ENCODE measurements at regions not wholly inside any gene's neighbourhood (a gene's known extent, or its start where the extent isn't known, plus 50 kb on each side); places are given as distances from the start of the nearest gene placed in this dataset.
"Not testable (repeated sequence)": the region's sequence is repeated elsewhere in the genome, so short reads cannot be mapped to it uniquely, and the experiment has no call there.

DNA sequence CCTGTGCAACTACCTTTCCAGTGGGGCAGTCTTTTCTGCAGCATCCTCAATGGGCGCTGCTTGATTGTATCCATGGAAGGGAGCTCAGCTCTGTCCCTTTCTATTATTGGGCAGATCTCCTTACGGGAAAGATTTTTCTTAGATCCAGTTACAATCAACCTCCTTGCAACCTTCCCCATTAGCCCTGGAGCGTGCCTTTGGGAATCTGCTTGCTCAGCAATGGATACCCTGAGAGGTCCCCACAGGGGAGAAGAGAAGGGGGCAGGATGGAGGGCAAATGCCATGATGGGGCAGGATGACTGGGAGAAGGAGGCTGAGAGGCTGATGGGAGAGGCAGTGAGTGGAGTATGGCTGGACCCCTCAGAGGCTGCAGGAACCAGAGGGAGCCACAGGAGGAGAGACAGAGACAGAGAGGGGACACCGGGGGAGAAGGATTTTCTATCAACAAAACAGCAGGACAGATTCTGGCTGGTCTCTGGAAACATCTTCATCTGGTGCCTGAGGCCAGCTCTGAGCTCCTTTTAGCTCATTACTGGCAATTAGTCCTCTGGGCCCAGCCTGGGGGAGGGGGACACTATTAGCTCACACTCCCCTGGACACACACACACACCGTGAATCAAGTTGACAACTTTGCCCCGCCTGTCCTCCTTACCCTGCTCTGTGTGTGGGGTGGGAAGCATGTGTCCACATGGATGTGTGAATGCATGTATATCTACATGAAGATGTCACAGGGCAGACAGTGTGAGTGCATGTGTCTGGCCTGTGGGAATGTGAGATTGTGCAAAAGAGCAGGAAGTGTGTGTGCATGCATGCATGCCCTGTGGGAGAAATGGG is 80.8 kb upstream of the PAX2 start:
- DNase-seq: no peak

DNA sequence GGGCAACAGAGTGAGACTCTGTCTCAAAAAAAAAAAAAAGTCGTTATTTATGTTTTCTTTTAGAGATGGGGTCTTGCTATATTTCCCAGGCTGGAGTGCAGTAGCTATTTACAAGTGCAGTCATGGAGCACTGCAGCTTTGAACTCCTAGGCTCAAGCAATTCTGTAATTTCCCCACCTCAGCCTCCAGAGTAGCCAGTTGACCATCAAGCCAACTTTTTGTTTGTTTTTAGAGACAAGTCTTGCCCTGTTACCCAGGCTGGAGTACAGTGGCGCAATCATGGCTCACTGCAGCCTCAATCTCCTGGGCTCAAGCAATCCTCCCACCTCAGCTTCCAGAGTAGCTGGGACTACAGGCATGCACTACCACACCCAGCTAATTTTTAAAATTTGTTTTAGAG is 78.7 kb upstream of the PAX2 start:
- DNase-seq: not testable (repeated sequence)

DNA sequence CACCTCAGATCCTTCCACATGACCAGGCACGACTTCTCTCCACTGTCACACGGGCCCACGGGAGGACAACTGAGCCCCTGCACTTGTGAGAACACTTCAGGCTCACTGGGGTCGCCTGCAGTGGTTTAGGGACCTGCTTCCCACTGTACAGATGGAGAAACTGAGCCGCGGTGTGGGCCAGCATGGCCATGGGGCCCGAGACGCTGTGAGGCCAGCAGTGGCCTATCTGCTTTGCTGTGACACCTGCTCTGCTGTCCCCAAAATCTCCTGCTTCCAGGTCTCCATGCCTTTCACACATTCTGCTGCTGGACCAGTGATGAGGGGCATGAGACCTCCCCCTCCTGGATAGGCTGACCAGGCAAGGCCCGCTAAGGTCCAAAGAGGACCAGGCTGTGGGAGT is 75.8 kb upstream of the PAX2 start:
- DNase-seq: no peak

DNA sequence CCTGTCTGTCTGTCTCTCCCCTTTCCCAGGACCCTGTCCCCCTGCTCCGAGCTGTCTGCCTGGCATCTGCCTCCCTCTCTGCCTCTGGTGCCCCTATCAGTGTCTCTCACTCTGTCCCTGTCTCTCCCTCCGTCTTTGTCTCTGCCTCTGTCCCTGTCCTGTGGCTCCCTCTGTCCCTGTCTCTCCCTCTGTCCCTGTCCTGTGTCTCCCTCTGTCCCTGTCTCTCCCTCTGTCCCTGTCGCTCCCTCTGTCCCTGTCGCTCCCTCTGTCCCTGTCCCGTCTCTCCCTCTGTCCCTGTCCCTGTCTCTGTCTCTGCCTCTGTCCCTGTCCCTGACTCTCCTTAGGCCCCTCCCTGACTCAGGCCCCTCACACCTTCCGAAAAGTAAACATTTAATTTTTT is 75.0 kb upstream of the PAX2 start:
- no peak for DNase-seq

DNA sequence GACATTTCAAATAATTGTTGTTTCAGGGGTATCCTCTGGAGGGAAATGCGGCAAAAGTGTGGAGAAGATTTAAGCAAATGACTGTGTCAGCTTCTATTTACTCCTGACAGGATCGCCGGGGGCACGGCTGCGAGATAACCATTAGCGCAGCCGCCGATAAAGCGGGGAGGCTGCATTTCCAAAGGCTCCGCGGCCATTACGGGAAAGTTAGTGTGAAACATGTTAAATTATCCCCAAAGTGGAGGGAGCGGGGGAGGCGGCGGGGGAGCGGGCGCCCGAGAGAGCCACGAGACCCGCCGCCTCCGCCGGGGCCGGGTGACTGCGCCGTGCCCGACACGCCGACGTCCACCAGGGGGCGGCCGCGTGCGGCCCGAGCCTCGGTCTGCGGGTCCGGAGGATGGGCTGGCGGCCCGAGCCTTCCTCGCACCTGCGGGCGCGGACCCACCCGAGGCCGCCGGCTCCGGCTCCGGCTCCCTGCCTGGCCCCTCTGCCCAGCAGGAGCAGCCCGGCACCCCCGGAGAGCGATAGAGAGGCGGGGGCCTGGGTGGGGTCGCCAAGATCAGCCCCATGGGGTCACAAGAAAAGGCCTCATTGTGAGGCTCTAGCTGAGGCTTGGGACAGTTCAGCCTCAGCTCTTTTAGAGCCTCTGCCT is 74.4 kb upstream of the PAX2 start:
- peak; percentile 80 to 84 for DNase-seq

DNA sequence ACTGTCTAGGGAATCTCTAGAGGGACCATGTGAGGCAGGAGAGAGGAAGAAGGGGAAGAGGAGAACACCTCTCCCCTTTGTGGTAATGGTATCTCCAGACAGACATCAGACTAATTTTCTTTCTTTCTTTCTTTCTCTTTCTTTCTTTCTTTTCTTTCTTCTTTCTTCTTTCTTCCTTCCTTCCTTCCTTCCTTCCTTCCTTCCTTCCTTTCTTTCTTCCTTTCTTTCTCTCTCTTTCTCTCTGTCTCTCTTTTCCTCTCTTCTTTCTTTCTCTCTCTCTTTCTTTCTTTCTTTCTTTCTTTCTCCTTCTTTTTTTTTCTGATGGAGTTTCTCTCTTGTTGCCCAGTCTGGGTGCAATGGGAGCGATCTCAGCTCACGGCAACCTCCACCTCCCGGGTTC is 73.2 kb upstream of the PAX2 start:
- no peak for DNase-seq

DNA sequence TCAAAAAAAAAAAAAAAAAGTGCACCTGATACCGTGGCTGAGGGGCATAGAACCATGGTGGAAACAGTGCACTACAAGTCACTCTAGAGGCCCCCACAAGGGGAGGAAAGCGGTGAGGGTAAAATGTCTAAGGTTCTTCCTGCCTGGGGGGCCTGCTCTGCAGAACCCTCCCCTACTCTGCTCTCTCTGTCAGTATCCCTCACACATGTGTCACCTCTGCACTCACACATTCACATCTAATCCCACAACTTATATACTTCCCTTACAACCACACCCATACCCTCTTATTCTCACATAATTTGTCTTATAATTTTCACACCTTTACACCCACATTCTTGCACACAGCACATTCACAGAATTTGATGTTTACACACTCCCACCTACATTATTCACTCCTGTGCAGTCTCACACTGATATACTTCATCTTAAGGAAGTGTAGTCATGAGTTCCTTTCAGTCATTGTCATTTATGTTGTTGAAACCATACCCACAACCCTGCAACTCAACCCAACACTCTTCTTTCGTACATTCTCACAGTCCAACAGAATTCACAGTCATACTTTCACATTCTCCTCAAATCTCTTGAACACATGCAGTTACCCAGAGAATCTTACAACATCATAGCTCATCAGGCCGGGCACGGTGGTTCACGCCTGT is 68.0 kb upstream of the PAX2 start:
- DNase-seq: no peak

DNA sequence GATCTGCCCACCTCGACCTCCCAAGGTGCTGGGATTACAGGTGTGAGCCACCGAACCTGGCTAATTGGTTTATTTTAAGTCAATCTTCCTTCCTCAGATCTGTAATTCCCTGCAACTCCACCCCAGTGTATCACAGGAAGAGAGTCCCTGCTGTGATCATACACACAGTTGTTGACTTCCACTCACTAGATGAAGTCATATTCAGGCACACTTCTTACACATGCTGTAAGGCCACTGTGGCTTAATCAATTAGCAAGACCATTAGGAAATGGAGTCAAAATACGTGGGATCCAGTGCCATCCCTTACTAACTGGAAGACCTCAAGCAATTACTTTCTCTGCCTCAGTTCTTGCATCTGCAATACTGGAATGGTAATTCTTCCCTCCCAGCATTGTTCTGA is 66.1 kb upstream of the PAX2 start:
- DNase-seq: no peak

DNA sequence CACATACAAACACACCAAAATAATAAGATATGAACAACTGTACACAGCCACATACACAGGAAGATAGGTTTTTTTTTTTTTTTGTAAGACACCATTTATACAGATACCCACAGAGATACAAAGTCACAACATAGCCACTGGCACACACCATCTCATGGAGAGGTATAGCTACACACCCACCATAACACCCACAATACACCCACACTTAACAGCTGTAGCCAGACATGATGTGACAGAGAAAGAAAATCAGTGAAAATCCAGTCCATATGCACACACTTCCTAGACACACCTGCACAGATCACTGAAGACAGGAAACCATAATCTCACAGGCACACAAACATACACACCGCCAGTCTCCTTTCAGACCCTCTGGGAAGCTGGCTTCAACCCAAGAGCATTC is 62.4 kb upstream of the PAX2 start:
- DNase-seq: no peak

DNA sequence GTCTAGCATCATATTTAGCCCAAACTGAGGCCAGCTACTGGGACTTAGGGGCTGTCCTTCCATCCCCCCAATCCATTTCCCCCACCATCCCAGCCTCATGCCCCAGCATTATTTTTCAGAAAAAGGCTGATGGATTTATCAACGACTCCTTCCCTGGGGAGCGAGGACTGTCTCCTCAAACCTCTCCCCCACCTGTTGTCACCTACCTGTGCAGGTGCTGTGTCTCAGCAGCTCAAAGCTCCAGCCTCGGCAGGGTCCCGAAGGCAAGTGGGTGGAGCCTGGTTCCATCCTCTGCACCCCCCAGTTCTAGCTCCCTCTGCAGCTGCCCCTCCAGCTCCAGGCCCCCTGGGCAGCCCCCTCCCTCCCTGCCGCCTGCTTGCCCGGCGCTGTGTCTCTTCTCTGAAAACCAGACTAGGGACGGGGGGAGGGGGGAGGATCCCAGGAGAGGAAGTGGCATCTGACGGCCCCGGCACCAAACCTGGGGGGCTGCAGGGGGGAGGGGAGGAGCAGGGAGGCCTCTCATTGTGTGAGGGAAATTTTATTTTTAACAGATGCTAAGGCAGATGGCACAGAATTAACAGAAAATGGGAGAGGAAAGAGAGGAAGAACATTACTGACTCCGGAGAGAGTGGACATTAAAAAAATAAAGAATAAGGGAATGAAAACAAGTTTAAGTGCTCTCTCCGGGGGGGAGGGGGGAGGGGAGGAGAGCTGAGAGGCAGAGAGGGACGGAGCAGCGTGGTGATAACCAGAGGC is 61.7 kb upstream of the PAX2 start:
- no peak for DNase-seq

DNA sequence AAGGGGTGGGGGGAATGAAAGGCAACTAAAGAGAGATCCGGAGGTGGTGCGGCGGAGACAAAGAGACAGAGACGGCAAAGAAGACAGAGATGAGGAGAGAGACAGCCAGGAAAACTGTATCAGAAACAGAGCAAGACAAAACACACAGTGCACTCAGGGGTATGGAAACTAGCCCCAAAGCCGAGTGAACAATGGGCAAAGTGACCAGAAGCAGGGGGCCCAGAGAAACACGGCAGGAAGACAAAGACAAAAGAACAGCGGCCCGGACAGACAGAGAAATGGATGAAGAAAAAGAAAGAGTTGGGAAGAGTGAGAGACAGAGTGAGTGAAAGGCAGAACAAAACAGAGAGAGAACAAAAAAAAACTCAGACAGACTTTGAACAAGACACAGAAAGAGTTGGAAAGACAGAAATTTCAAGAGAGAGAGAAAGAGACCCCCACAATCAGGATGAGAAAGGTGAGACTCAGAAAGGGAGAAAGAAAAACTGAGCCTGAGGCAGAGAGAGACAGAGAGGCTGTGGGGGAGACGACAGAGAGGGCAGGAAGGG is 60.6 kb upstream of the PAX2 start:
- DNase-seq: no peak

DNA sequence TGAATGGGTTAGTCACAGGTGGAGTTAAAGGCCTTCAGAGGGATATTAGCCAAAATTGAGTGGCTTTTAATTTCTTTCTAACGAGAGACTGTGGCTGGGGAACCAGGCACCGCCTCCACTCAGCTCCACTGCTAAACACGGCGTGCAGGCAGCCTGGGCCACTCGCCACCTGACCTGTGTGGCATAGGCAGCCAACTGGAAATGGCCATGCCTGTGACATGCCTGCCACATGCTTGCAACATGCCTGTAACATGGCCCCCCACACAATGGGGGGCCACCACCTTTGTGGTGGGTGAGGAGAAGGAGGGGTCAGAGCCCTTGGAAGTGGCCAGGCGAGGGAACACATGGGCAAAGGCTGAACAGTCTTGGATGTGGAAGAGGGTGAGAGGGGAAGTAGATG is 60.1 kb upstream of the PAX2 start:
- DNase-seq: no peak

DNA sequence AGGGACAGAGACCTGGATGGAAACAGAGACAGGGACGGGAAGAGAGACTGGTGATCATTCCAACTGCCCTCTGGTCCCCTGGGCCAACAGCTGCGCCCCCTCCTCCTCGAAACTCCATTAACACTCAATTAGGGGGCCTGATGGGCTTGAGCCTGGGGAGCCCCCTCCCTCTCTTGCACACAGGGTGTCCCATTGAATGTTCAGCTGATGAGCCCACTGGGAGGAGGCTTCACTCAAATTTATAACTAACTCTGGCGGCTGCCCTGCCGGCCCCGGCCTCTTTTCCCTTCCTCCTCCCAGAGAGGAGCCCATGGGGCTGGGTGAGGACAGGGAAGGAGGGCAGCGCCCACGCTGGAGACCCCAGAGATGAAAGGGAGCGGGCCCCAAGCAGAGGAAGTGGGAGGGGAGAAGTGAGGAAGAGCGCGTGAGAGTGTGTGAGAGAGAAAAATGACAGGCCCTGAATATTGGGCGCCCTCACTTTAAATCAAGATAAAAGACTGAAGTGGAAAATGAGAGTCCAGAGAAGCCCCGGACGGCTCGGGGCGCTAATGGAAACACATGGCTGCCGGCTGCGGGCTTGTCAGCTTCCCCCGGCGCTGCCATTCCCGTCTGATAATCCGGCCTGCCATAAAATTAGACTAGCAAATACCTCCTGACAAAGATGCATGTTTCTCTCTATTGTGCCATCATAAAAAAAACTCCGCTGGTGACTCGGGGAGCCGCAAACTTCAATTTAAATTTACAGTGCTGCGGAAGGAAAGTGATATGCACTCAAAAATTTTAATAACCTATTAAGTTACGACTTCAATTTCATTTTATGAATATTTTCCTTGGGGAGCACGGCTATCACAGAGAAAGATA is 58.0 kb upstream of the PAX2 start:
- DNase-seq: no peak

DNA sequence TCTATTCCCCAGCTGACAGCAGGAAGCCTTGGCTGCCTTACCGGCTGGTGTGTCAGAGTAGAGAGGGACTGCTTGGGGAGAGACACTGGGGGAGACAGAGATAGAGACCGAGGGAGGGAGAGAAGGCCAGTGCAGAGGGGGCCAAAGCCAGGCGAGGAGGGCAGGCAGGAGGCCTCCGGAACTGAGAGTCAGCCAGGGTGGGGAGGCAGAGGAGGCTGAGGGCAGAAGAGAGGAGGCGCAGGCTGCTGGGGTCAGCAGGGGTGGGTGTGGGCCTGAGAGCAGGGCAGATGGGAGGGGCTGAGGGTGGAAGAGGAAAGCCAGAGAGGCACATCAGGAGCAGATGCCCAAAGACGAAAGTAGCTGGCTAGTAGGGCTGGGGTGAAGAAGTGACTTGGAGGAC is 57.2 kb upstream of the PAX2 start:
- DNase-seq: no peak

DNA sequence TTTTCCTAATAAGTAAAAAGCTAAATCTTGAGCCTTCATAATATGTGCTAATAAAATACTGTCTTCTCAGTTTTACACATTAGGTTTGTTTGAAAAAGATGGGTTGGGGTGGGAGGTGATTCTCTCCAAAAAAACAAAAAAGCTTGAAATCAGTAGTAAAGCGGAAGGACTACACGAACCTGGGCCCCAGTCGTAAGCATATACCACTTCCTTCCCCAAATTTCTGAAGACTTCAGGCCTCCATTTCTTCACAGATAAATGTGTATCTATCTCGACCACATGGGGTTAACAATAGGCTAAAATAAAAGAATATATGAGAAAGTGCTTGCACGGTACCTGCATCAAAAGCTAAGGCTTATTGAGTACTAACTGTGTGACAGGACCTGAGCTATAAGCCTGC is 51.6 kb upstream of the PAX2 start:
- DNase-seq: no peak

Data from activated T-cell treated with anti-CD3 and anti-CD28 coated beads, Interleukin-2, amount 50 U/mL, for 48 hours (primary cell).